Panc1 (cell line): ENCODE measurements at regions not wholly inside any gene's neighbourhood (a gene's known extent, or its start where the extent isn't known, plus 50 kb on each side); places are given as distances from the start of the nearest gene placed in this dataset.

Experiments used
- ATAC-seq: fragments of 200-7000 bp; cut with Tn5 transposase; 2 replicates; pipeline ENCODE4 v1.9.1; 2020; ENCODE audit warnings: mild to moderate bottlenecking, moderate library complexity
- BruUV-seq: library from RNA; stranded (reverse); fragments of 400-500 nt; replicated peaks from 2 replicates; lab custom pipeline; 2021; lab: Mats Ljungman, UMichigan
- CTCF ChIA-PET: fragments of 300-600 bp; sonication (Branson Sonifier 250); formaldehyde crosslinking; loops from one replicate; lab custom pipeline; 2022; ENCODE audit warnings: antibody characterized with exemption; lab: Charles Lee
- POLR2A ChIA-PET: fragments of 300-600 bp; sonication (Branson Sonifier 250); formaldehyde crosslinking; loops from one replicate; lab custom pipeline; 2022; ENCODE audit warnings: antibody characterized with exemption; lab: Charles Lee
- DNase-seq: peaks from one replicate; pipeline ENCODE4 v3.0.0-alpha.2; 2010; ENCODE audit warnings: low read depth, low spot score
- H3K27ac ChIP-seq: 2 replicates; pipeline ENCODE4 v1.5.1; 2011; ENCODE audit warnings: mild to moderate bottlenecking, low read length, inconsistent platforms
- H3K27me3 ChIP-seq: fragments of 200-500 bp; sonication (Bioruptor generic); 2 replicates; pipeline ENCODE4 v1.6.0; 2014; ENCODE audit warnings: low read length, inconsistent platforms; ENCODE audit not compliant: control insufficient read depth, insufficient read depth
- H3K36me3 ChIP-seq: fragments of 200-500 bp; sonication (Bioruptor generic); 2 replicates; pipeline ENCODE4 v1.5.1; 2014; ENCODE audit warnings: inconsistent platforms, mild to moderate bottlenecking, low read length, moderate library complexity; ENCODE audit not compliant: control insufficient read depth, insufficient read depth
- H3K4me1 ChIP-seq: 2 replicates; pipeline ENCODE4 v1.5.1; 2011; ENCODE audit warnings: inconsistent platforms, mild to moderate bottlenecking, low read length, moderate library complexity; ENCODE audit not compliant: control insufficient read depth, insufficient read depth
- H3K4me3 ChIP-seq, 2 experiments: 2 replicates each; pipeline ENCODE4 v1.5.1; 2011 to 2012; ENCODE audit warnings: low read depth in 2 of 2, low read length in 2 of 2, mild to moderate bottlenecking in 2 of 2, inconsistent platforms in 1 of 2, moderate library complexity in 1 of 2
- H3K9me3 ChIP-seq: fragments of 200-500 bp; sonication (Bioruptor generic); 2 replicates; pipeline ENCODE4 v1.5.1; 2014; ENCODE audit warnings: low read depth, mild to moderate bottlenecking, inconsistent platforms, low read length, moderate library complexity; ENCODE audit not compliant: control insufficient read depth, insufficient read depth
- POLR2AphosphoS5 ChIP-seq: IDR thresholded peaks from 2 replicates; pipeline ENCODE4 v1.6.1; 2012; ENCODE audit warnings: mild to moderate bottlenecking, low read depth, low read length, moderate library complexity
- SIN3A ChIP-seq: IDR thresholded peaks from 2 replicates; pipeline ENCODE4 v1.6.1; 2012; ENCODE audit warnings: low read depth, mild to moderate bottlenecking, low read length, moderate library complexity, borderline replicate concordance; ENCODE audit not compliant: insufficient read depth
- TCF7L2 ChIP-seq: IDR thresholded peaks from 2 replicates; pipeline ENCODE4 v1.6.1; 2011; ENCODE audit warnings: mild to moderate bottlenecking, low read depth, low read length, inconsistent platforms
- in situ Hi-C: cut with HindIII; loops from 2 replicates; pipeline ENCODE4 v1.10.0; 2016; ENCODE audit warnings: low sequenced_read_pairs, low pct_unique_long_range_greater_than_20kb
- intact Hi-C: fragments of 100-400 bp; cut with micrococcal nuclease; formaldehyde crosslinking; loops from one replicate; pipeline ENCODE4 v1.10.0; 2022; ENCODE audit not compliant: unreplicated experiment
- TF ChIP-seq, protein P1 (sequence below): fragments of 450-650 bp; IDR thresholded peaks from 2 replicates; pipeline ENCODE4 v1.5.1; 2017; ENCODE audit warnings: mild to moderate bottlenecking
- TF ChIP-seq, protein P2 (sequence below), 2 experiments: IDR thresholded peaks; 2 replicates each; pipeline ENCODE4 v1.6.1; 2011 to 2012; ENCODE audit warnings: low read depth in 2 of 2, control low read depth in 1 of 2, low read length in 1 of 2, mild to moderate bottlenecking in 1 of 2, moderate library complexity in 1 of 2; ENCODE audit not compliant: insufficient read depth in 1 of 2

DNA sequence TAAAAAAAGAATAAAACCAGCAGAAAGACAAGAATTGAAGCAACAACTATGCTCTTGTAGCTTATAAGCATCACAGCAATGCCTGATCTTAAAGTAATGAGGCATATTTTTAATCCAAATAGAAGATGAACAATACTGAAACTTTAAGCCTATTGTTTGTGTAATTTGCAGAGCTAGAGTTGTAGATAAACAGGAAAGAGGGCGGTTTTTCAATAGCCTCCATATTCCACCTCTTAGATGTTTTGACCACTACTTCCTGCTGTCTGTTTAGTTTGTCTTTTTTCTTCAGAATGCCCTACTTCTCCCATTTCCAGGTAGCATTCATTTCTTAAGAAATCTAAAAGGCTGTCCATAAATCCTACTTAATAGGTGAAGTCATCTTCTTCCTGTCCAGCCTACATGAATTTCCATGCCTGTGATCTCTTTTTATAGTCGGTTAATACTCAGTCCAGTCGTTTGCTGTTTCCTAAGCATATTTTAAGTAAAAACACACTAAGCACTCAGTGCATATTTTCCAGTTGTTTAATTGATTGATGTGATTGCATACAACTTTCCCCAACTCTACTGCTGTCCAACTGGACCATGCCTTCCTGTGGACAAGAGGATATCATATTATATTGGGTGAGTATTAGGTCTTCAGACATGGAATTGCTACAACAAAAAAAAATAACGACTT lies 308.1 kb downstream of the TFEC start:
- no TSS peak for BruUV-seq
- ChIA-PET CTCF (no interaction called here), POLR2A (interaction anchor here (0.6 kb wide), 1 partner anchor 125 kb away, joined by 3 read pairs; no protein-coding TSS in a partner anchor)
- Histone ChIP-seq H3K27ac (no peak overlapping the region), H3K27me3 (no peaks in the 10 kb centered on the region; the same call in 1 of the 2 replicates), H3K4me1 (no peaks in the 10 kb centered on the region), H3K36me3 (no peaks in the 10 kb centered on the region), H3K4me3 (no peak overlapping the region), H3K9me3 (no peaks in the 10 kb centered on the region)
- intact Hi-C loops (no loop called here), in situ Hi-C loops (no loop called here)
- DNase-seq, result no peak
- TF ChIP-seq SIN3A, result no peak
- TF ChIP-seq, protein P1, sequence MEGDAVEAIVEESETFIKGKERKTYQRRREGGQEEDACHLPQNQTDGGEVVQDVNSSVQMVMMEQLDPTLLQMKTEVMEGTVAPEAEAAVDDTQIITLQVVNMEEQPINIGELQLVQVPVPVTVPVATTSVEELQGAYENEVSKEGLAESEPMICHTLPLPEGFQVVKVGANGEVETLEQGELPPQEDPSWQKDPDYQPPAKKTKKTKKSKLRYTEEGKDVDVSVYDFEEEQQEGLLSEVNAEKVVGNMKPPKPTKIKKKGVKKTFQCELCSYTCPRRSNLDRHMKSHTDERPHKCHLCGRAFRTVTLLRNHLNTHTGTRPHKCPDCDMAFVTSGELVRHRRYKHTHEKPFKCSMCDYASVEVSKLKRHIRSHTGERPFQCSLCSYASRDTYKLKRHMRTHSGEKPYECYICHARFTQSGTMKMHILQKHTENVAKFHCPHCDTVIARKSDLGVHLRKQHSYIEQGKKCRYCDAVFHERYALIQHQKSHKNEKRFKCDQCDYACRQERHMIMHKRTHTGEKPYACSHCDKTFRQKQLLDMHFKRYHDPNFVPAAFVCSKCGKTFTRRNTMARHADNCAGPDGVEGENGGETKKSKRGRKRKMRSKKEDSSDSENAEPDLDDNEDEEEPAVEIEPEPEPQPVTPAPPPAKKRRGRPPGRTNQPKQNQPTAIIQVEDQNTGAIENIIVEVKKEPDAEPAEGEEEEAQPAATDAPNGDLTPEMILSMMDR, result no peak
- TF ChIP-seq, protein P2, sequence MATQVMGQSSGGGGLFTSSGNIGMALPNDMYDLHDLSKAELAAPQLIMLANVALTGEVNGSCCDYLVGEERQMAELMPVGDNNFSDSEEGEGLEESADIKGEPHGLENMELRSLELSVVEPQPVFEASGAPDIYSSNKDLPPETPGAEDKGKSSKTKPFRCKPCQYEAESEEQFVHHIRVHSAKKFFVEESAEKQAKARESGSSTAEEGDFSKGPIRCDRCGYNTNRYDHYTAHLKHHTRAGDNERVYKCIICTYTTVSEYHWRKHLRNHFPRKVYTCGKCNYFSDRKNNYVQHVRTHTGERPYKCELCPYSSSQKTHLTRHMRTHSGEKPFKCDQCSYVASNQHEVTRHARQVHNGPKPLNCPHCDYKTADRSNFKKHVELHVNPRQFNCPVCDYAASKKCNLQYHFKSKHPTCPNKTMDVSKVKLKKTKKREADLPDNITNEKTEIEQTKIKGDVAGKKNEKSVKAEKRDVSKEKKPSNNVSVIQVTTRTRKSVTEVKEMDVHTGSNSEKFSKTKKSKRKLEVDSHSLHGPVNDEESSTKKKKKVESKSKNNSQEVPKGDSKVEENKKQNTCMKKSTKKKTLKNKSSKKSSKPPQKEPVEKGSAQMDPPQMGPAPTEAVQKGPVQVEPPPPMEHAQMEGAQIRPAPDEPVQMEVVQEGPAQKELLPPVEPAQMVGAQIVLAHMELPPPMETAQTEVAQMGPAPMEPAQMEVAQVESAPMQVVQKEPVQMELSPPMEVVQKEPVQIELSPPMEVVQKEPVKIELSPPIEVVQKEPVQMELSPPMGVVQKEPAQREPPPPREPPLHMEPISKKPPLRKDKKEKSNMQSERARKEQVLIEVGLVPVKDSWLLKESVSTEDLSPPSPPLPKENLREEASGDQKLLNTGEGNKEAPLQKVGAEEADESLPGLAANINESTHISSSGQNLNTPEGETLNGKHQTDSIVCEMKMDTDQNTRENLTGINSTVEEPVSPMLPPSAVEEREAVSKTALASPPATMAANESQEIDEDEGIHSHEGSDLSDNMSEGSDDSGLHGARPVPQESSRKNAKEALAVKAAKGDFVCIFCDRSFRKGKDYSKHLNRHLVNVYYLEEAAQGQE (IDR thresholded peaks at IDR 0.05; ENCODE audit: insufficient read depth in 1 of 2, low read depth in 2 of 2, low read length in 1 of 2), result no peak
- no peak for TF ChIP-seq POLR2AphosphoS5
- TF ChIP-seq TCF7L2, result no peak
- no peak for ATAC-seq

DNA sequence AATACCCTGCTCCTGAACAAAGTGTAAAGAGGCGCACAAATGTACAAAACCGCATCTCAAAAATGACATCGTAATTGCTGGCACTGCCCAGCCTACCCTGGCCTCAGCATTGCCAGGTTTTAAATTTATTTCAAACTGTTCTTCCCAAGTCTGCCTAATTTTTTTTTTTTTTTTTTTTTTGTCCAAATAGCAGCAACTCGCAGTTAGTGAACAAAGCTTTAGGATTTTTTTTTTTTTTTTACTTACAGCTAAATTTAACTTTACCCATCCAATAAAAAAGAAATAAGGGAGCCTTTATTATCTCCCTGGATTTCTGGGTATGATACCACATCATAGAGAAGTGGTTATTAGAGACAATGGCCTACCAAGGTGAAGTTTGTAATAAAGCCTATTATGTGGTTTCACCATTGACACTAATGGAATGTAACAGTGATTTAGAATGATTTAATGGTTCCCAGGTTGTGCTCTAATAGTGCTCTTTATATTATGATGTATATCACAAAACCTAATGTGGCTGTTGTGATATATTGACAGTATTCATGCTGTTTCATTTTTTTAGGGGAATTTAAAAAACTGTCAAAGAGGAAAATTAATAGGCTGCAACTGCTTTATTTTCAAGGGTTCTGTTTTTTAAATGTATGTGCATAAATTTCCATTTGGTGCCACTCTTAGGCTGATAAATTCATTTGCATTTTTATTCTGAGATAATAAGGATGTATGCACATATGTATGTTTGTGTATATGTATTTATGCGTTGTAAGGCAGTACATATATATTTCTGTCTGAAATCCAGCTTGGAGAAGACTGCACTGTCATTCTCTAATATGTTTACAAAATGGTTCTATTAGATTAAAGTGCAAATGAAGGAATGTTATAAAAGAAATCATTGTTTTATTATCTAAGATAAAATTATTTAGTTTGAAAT lies 309.0 kb downstream of the TFEC start:
- no TSS peak for BruUV-seq
- ChIA-PET POLR2A (no interaction called here), CTCF (no interaction called here)
- no peak overlapping the region for H3K4me3 ChIP-seq
- H3K36me3 ChIP-seq, result no peaks in the 10 kb centered on the region
- no peaks in the 10 kb centered on the region for H3K9me3 ChIP-seq
- H3K27me3 ChIP-seq, result no peaks in the 10 kb centered on the region; the same call in 1 of the 2 replicates
- H3K27ac ChIP-seq, result no peak overlapping the region
- no peak for ATAC-seq
- in situ Hi-C loops (no loop called here), intact Hi-C loops (no loop called here)
- TF ChIP-seq POLR2AphosphoS5 (no peak), TCF7L2 (no peak), SIN3A (no peak)
- TF ChIP-seq, protein P1, result no peak
- TF ChIP-seq, protein P2 (IDR thresholded peaks at IDR 0.05; ENCODE audit: insufficient read depth in 1 of 2, low read depth in 2 of 2, low read length in 1 of 2), result no peak
- no peaks in the 10 kb centered on the region for H3K4me1 ChIP-seq
- no peak for DNase-seq
